ENCODE measurements at regions not wholly inside any gene's neighbourhood (a gene's known extent, or its start where the extent isn't known, plus 50 kb on each side); places are given as distances from the start of the nearest gene placed in this dataset.

- no peak for DNase-seq
Measured at GRCh38 chr11:69996451-69996850, 81.7 kb upstream of the ANO1 start.

- DNase-seq = no peak
Measured at GRCh38 chr11:69997352-69997751, 80.8 kb upstream of the ANO1 start.

- DNase-seq = no peak
Measured at GRCh38 chr11:69999721-70000120, 78.4 kb upstream of the ANO1 start.

DNA sequence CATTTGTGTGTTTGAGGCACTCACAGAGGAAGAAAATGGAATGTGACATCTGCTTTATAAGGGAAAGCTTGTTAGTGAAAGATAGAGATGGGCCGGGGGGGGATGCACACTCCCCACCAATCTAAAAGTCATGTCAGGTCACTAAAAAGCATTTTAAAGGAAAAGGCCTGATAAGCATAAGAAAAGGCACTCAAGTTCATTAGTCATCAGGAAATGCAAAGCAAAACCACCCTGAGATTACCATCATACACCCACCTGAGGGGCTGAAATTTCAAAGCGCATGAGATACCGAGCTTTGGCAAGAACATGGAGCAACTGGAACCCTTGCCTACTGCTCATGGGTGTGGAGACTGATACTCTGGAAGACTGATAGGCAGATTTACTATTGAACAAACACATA, 77.9 kb upstream of the ANO1 start:
- no peak for DNase-seq

DNA sequence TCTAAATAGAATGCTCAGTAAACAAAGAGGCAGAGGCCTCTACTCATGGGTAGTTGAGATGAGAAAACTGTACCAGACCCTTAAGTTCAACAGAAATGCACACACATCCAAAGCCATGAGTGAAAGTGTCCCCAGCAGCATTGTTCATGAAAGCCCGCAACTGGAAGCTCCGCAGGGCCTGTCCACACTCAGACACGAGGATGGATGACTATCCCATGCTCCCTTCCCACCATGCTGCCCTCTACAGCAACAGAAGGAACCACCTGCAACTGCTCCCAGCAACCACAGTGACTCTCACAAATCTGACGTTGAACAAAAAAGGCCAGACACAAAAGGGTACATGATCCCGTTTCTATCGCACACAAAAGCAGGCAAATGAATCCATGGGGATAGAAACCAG, 76.9 kb upstream of the ANO1 start:
- DNase-seq = no peak

DNA sequence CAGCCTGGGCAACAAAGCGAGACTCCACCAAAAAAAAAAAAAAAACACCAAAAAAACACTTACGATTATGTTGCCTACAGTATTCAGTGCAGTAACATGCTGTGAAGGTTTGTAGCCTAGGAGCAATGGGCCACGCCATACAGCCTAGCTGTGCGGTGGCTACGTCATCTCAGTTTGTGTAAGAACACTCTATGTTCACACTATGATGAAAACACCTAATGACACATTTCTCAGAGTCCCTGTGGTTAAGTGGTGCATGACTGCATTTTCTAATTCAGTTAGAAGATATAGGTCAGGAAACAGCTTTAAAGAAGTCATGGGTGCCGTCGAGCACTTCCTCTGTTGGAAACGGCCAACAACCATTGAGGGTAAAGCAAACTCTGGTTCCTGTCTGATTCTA, 75.7 kb upstream of the ANO1 start:
- DNase-seq = no peak

DNA sequence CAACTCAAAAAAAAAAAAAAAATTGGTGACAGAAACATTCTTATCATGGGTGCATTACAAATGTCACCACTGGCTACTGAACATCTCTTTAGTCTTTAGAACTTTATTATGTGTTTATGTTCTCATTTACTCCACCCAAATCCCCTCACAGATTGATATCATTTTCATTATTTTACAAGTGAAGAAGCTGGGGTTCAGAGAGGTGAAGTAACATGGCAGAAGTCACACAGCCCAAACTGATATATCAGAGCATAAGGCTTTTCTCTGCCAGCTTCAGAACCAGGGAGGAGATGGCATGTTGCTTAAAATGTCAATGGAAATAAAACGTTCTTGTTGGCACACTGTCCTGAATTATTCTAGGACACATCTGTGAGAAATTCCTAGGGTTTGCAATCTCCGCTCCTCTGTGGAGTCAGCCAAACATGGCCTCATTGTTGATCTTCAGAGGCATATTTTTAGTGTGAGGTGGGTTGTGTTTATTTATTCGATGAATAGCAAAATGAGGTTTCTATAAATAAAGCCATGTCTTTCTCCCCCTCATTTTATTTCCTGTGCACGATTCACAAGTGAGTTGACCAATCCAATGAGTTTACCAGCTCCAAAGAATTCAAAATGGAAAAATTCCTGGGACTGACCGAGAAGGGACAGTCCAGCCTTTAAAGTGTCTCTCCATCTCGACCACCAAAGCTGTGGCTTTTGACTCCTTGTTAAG, 72.9 kb upstream of the ANO1 start:
- DNase-seq = no peak

- DNase-seq = no peak
Measured at GRCh38 chr11:70007796-70008195, 70.3 kb upstream of the ANO1 start.

DNA sequence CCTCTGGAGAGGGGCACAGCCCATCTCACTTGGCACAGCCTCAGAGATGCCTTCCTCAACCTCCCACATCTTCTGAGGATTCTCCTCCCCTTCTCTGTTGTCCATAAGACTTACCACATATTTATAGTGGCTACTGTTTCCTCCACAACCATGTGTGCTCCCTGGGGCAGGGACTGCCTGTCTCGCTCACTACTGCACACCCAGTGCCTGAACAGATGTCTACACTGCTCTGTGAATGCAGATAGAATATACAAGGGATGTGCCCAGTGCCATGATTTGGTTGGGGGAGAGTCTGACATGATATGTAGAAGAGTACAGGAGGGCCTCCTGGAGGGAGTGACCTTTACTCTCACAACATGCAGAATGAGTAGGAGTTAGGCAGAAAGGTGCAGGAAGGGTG, 67.3 kb upstream of the ANO1 start:
- DNase-seq = no peak

DNA sequence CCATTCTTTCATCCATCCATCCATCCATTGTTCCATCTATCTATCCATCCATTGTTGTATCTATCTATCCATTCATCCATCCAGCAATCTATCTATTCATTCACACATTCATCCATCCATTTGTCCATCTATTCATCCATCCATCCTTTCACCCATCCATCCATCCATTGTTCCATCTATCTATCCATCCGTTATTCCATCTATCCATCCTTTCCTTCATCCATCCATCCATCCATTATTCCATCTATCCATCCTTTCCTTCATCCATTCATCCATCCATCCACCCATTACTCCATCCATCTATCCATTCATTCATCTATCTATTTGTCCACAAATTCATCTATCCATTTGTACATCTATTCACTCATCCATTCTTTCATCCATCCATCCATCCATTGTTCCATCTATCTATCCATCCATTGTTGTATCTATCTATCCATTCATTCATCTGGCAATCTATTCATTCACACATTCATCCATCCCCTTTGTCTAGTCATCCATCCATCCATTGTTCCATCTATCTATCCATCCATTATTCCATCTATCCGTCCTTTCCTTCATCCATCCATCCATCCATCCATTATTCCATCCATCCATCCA, 65.9 kb upstream of the ANO1 start:
- no peak for DNase-seq

DNA sequence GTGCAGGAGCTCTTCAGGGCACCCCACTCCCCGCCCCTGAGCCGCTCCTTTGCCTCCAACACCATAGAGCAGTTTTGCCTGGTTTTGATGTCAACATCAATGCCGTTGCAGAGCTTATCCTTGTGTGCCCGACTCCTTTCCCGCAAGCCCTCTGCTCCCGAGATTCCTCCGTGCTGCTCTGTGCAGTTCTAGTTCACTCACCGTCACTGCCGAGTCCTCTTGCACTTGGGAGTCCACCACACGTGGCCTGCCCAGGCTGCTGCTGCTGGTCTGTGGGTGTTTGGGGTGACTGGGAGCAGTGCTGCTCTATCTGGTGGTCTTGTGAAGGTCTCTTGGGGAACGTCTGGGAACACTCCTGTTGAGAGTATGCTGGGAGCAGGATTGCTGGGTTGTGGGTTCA, 63.8 kb upstream of the ANO1 start:
- no peak for DNase-seq

GRCh38 chr11:70016666-70017367, 61.3 kb upstream of the ANO1 start:
- no peak for DNase-seq

DNA sequence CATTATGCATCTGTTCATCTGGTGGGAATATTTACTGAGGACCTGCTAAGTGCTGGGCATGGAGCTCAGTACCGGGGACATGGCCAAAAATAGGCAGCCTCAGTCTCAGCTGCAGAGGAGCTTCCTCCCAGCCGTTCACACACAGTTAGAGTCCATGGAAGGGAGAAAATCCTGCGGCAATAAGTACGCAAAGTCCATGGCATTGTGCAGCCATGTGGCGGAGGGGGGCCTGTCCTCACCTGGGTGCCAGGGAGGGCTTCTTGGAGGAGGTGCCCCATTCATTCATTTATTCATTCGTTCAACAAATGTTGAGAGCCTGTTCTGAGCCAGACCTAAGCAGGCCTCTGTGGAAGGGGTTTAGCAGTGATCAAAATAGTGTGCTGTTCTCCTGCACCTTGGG, 59.3 kb upstream of the ANO1 start:
- no peak for DNase-seq

GRCh38 chr11:70019576-70020011, 58.5 kb upstream of the ANO1 start:
- DNase-seq = no peak

DNA sequence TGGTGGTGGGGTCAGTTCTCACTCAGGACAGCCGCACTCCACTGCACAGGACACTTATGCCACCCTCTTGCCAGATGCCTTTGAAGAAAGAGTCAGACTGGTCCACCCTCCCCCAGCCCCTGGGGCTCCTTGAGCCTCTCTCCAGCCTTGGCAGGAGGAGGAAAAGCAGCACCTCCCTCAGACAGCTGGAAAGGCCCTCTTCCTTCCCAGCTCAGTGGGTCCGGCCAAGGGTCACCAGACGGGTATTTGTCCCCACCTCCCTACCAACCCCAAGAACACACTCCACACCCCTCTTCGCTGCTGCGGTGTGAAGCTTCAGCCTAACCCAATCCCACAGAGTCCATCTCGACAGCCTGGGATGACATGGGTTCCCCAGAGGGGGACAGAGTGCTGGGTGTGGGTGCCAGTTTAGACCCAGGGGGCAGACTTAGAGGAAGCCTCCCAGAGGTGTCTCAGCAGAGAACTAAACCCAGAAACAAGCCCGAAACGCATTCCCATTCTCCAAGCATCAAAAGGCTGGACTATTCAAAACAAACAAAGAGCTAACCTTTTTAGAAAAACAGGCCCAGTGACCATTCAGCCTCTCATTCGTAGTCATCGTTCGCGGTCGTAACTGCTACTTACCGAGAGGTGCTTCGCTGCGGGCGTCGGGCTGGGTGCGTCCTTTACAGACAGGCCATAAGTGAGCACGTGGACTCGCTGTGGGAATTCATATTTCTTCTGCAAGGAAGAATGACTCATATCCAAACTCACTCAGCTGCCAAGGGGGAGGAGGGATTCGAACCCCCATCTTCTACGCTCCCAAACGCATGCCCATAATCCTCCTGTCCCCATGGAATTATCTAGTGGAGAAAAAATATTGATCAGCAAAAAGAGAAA, 57.5 kb upstream of the ANO1 start:
- no peak for DNase-seq

DNA sequence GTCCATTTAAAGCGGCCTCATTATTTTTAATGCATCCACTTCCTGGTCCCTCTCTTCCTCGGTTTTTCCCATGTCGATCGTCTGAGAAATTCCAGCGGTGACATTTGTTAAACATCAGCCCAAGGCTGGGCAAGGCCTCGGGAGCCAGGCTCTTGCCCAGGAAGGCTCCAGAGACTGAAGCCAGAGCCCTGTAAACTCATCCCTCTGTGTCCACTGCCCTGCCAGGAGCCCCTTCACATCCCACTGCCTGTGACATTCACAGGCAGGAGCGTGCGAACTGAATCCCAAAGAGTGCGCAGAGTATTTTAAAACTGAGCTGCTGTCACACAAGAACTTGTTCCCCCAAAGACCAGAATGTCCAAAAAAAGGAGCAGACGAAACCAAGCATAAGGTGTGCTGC, 56.5 kb upstream of the ANO1 start:
- DNase-seq = no peak

DNA sequence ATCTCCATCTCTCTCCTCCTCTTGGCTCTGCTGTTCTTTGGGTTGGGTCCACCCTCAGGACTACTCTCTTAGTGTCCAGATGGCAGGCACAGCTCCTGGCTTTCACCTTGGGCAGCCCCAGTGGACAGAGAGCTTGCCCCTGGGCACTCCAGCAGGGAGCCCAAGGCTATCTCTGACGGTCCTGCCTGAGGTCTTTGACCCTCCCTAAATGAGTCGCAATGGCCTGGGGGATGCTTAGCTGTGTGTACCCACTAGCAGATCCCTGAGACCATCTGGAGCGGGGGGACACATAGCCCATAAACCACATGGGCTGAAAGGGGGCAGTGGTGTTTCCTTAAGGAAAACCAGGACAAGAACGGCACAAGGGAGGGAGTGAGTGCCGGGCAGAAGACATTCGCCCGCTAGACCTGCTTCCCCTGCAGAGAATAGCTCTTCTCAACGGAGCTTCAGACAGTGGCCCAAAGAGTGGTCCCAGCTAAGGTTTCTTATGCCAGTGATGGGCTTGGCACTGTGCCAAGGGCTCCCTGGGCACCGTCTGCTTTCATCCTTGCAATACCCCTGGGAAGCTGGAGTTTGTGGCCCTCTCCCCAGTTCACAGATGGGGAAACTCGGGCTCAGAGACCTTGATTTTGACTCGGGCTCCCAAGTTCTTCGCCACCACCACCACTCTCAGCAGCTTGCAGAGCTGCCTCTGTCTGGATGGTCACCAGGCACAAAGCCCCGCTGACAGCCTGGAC, 53.9 kb upstream of the ANO1 start:
- DNase-seq = no peak

GRCh38 chr11:70024773-70025045, 53.4 kb upstream of the ANO1 start:
- DNase-seq = no peak

DNA sequence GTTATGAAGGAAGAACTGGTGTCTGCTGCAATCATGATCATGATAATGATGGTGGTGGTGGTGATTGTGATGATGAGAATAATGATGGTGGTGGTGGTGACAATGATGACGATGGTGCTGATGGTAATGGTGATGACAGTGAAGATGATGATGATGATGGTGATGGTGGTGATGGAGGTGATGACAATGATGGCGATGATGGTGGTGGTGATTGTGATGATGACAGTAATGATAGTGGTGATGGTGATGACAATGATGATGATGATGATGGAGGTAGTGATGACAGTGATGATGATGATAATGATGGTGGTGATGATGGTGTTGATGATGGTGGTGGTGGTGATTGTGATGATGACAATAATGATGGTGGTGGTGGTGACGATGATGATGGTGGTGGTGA, 52.8 kb upstream of the ANO1 start:
- DNase-seq = no peak

GRCh38 chr11:70026012-70026411, 52.1 kb upstream of the ANO1 start:
- DNase-seq = no peak

DNA sequence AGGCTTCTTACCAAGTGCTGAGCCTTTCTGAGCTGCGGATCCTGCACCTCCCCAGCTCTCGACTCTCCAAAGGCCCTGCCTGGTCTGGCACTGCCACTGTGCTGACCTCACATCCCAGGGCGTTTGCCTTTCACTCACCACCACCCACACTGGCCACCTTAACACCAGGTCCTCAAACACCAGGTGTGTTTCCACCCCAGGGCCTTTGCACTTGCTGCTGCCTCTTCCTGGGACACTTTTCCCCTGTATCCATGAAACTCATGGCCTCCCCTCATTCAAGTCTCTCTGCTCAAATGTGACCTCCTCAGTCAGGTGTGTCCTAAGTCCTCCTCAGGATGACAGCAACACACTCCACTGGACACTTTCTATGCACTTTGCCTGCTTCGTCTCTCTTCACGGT, 51.4 kb upstream of the ANO1 start:
- DNase-seq = no peak

DNA sequence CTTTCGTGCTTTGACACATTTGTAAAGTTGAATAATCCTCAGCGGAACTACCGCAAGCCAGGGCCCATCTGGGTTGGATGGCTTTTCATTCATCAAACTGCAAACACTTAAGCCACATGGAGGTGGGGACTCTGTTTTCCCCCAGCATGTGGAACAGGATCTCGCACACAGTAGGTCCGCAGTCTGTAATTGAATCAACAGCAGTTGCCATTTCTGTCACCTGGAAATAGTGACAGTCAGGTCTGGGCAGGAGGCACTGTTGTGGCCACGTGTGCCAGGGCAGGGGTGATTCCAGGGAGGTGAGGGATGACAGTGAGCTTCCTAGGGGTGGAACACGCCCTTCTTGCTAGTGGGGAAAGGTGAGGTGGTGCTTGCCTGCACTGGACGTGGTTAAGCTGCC, 50.7 kb upstream of the ANO1 start:
- DNase-seq = no peak
